ENCODE measurements at regions not wholly inside any gene's neighbourhood (a gene's known extent, or its start where the extent isn't known, plus 50 kb on each side); places are given as distances from the start of the nearest gene placed in this dataset.

DNA sequence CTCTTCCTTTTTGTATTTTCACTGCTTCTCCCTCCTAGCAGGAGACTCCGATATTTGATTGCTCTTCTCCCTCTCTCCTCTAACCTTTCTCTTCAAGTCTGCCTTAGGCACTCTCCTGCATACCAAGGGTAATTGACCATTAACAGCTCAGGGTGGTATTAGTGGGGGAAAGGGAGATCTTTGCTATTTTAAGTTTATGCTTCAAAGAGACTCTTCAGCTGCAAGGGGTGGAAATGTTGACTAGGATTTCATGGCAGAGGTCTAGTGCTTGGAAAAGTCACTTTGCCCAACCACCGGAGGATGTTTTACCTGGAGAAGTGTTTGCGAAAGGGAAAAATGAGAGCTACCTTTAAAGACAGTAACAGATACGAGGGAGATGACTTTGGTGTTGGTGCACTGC is 453.7 kb downstream of the SLC4A3 start:
- in situ Hi-C loops (cut with HindIII; ENCODE audit: low pct_unique_long_range_greater_than_20kb, low sequenced_read_pairs): no loop called here
- DNase-seq (ENCODE audit: low read depth): no peak

DNA sequence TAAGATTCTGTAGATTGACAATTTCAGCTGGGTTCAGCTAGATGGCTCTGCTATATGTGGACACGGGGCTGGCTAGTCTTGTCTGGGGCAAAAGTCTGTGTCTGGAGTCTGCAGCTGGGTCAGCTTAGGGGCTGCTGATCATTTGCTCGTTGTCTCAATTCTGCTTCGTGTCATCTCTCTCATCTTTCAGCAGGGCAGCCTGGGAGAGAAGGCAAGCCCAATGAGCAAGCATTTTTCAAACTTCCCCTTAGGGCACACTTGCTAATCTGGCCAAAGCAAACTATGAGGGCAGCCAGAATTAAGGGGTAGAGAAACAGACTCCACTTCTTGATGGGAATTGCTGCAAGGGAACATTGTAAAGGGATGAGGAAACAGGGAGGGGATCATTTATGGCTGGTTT is 462.6 kb downstream of the SLC4A3 start:
- in situ Hi-C loops (cut with HindIII; ENCODE audit: low pct_unique_long_range_greater_than_20kb, low sequenced_read_pairs): no loop called here
- peak; percentile 18 for DNase-seq (ENCODE audit: low read depth)

DNA sequence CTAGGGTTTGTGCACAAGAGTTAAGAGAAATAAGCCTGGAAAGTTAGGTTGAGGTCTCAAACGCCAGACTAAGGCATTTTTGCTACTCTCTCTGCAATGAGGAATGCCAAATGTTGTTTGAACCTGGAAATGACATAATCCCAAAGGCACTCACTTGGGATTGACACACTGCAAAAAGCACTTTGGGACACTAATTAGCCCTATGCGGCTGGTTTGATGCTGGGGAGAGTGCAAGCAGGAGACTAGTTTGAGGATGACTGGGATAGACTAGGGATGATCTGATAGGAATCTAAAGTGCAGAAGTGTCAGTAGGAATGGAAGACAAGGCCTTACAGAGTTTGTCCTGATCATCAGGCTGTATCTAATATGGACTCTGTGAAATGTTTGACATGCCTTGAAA is 469.0 kb downstream of the SLC4A3 start:
- no peak for DNase-seq (ENCODE audit: low read depth)

DNA sequence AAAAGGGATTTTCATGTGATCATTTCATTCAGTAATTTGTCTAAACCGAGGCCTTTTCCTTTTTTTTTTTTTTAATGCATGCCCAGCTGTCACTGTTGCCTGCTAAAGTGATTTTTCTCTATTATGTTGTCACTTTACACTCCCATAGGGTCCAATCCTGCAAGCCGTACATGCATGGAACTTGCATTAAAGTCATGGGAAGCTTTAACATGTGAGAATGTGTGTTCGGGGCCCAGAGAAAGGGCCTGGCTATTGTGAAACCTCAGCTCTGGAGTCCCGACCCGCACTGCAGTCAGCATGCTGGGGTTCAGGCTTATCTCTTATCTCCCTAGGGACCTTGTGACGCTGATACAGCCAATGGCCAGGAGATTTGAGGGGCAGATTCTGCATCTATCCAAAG is 474.6 kb downstream of the SLC4A3 start:
- in situ Hi-C loops (cut with HindIII; ENCODE audit: low pct_unique_long_range_greater_than_20kb, low sequenced_read_pairs): no loop called here
- DNase-seq (ENCODE audit: low read depth): no peak

More for the DNA sequence above, 469.0 kb downstream of the SLC4A3 start:
- in situ Hi-C loops (cut with HindIII; ENCODE audit: low pct_unique_long_range_greater_than_20kb, low sequenced_read_pairs): no loop called here

DNA sequence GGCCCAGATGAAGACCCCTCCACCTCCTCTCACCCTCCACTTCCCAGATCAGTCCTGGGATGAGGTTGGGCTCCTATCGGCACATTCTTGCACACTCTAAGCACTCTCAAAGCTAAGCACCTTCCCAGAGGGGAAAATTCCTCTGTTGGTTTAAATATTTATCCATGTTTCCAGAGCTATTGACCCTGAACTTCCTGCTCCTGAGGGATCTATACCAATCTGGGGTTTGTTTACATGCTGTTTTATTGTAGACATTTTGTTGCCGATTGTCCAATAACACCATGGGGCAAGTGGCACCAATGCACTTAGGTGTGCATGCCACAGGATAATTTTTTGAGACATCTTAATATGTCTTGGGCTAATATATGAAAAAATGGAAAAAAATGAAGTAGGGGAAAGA is 476.2 kb downstream of the SLC4A3 start:
- in situ Hi-C loops (cut with HindIII; ENCODE audit: low pct_unique_long_range_greater_than_20kb, low sequenced_read_pairs): no loop called here
- no peak for DNase-seq (ENCODE audit: low read depth)

DNA sequence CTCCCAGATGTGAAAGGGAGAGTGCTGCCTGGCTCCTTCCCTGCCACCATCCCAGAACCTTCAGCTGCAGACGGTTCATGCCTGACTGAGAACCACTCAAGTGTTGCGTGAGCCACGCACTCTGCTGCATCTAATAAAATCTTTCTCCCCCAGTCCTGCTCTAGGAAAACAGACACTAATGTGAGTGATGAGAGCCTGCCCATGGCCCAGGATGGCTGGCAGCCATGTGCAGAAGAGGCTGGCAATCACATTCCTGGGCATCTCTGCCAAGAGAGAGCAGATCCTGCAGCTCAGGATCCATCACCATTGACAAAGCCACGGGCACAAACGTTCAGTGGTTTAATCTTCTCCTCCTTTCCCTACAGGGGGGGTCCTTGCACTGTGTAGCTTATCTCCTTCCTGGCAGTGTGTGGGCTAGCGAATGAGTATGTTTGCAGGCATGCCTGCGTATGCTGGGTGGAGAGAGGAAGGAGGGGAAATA is 477.5 kb downstream of the SLC4A3 start:
- in situ Hi-C loops (cut with HindIII; ENCODE audit: low pct_unique_long_range_greater_than_20kb, low sequenced_read_pairs): no loop called here
- peak; percentile 86 for DNase-seq (ENCODE audit: low read depth)

DNA sequence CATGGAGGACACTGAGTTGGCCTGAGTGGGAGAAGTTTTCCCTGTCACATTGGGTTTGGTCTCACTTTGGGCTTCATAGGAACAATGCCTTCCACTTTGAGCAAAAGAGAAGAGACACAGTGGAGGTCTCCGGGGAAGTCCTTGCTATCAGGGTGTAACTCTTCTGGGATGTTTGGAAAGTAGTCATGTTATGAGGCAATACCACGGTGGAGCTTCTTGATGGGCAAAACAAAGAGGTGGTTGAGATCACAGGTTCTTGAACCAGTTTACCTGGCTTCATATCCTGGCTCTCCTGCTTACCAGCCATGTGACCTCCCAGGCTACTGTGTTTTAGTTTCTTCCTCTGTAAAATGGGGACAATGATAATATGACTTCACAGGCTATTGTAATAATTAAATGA is 478.6 kb downstream of the SLC4A3 start:
- DNase-seq (ENCODE audit: low read depth): no peak
- in situ Hi-C loops (cut with HindIII; ENCODE audit: low pct_unique_long_range_greater_than_20kb, low sequenced_read_pairs): no loop called here

DNA sequence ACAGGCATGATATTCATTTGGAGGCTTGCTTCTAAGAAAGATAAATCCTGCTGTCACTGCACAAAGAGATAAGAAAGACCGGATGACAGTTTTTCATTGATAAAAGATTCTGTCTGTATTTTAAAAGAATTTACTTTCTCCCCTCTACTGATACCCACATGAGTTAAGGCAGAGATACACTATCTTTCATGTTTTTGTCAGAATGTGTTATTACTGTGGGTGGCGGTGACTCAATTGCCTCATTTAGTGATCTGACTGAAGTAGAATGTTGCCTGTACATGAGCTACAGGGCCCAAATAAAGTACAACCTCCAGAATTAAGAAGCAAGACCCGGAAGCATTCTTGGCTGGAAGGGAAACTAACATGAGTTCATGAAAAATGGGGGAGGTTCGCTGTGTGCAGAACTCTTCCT is 480.0 kb downstream of the SLC4A3 start:
- no peak for DNase-seq (ENCODE audit: low read depth)
- in situ Hi-C loops (cut with HindIII; ENCODE audit: low pct_unique_long_range_greater_than_20kb, low sequenced_read_pairs): no loop called here

DNA sequence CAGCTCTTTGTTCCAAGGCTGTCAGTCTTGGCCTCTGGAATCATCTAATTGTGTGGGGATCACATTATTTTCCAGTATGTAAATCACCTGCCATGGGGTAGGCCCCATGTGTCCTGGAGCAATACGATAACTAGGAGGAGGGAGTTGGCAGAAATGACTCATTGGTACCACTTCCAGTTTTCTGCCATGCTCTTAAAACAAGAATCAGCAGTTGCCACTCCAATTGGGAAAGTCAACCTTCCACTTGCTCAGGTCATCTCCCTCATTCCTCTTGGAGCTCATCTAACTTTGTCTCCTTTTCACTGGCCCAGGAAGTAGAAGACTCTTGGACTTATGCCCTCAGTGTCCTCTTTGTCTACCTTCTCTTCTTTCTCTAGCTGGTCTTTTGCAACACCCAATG is 487.0 kb downstream of the SLC4A3 start:
- DNase-seq (ENCODE audit: low read depth): no peak
- in situ Hi-C loops (cut with HindIII; ENCODE audit: low pct_unique_long_range_greater_than_20kb, low sequenced_read_pairs): no loop called here

DNA sequence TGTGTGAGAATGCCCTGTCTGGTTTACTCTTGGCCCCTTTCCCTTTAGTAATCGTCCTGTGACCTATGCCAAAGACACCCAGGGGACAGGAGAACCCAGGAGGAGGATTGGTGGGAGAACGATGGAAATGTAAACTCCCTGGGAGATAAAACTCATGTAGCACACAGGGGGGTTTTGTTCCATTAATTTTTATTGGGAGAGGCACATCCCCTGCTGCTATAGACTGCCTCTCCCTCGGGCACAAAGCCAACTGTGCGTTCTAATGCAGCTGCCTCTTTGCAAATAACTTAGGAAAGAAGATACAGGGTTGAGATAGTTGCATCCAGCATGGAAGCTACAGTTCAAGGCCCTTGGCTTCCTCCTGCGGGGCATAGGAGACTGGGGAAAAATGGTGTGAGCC is 489.6 kb downstream of the SLC4A3 start:
- in situ Hi-C loops (cut with HindIII; ENCODE audit: low pct_unique_long_range_greater_than_20kb, low sequenced_read_pairs): no loop called here

DNA sequence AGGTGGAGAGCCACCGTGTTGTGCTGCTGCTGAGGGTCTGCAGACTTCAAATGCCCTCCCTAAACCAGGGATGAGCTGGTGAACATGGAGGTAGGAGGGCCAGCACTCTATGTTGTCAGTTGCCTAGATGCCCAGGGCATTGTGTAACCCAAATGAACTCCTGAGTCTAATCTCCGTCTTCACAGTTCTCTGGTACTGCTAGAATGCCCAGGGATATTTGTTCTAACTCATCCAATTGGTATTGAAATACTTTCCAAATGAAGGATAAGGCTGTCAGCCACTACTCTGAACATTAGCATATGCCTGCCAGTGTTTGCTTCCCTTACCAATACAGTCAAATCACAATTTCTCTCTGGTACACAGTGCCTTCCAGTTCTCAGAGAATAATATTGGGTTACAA is 492.6 kb downstream of the SLC4A3 start:
- in situ Hi-C loops (cut with HindIII; ENCODE audit: low pct_unique_long_range_greater_than_20kb, low sequenced_read_pairs): no loop called here
- no peak for DNase-seq (ENCODE audit: low read depth)

More for the DNA sequence above, 489.6 kb downstream of the SLC4A3 start:
- no peak for DNase-seq (ENCODE audit: low read depth)

DNA sequence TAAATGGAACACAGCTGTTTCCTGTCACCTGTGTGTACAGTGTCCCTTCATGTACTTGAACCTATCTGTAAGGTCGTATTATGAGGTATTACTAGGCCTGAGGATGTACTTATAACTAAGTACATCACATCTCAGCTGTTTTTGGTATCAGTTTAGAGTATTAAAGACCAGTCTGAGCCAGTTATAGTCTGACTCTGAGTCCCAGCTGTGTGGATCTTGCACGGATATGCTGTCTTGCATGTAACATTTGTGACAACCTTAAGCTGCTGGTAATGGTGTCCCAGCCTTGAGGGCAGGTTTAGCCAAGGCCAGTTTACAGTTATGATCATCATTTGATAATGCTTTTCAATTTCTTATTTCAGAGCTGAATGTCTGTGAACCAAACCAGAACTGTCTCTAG is 496.3 kb downstream of the SLC4A3 start:
- no peak for DNase-seq (ENCODE audit: low read depth)
- in situ Hi-C loops (cut with HindIII; ENCODE audit: low pct_unique_long_range_greater_than_20kb, low sequenced_read_pairs): no loop called here

DNA sequence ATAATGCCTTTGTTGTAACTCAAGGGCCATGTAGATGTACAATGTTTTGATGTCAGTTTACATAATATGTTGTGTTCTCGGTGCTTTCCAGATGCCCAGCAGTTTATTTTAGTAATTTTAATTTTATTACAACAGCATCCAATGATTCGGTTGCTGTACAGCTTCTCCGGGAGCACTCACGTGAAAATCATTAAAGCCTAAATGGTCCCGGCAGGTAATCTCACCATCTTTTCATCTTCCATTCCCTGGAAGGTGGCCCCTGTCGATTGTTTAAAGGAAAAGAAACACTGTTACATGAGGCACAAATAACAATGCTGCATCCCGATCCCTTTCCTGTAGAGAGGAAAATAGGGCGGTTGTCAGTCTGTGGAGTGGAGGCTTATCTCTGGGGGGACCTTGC is 498.1 kb downstream of the SLC4A3 start:
- no peak for DNase-seq (ENCODE audit: low read depth)
- in situ Hi-C loops (cut with HindIII; ENCODE audit: low pct_unique_long_range_greater_than_20kb, low sequenced_read_pairs): no loop called here

DNA sequence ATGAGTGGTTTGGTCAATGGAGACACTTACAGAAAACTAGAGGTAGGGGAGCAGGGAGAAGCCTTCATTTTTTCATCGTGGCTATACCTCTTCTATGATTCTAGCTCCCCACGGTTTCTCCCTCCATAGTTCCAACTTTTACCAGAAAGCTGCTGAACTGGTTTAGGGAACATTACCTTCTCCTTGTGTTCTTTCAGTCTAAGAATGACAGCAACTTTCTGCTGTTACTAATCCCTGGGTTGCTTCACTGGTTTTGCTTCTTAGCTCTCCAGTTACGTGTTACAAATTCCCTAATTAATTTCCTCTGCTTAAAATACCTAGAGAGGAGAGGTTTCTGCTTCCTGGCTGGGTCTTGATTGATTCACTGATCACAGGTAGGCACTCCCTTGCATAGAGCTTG is 499.9 kb downstream of the SLC4A3 start:
- in situ Hi-C loops (cut with HindIII; ENCODE audit: low pct_unique_long_range_greater_than_20kb, low sequenced_read_pairs): no loop called here
- DNase-seq (ENCODE audit: low read depth): no peak

DNA sequence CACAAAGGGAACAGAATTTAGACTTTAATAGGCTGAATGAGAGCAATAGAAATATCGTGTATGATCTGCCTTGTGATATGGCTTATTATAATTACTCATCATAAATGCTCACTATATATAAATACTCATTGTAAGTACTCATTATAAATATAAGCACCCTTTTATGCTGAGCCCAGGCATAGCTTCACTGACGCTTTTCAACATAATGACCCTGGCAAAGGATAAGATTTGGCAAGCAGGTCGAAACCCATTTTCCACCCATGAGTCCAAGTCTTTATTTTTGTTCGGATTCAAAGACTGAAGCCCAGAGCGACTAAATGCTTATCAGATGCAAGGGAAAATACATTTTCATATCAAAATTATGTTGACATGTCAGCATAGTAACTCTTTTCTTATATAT is 500.4 kb downstream of the SLC4A3 start:
- no peak for DNase-seq (ENCODE audit: low read depth)

DNA sequence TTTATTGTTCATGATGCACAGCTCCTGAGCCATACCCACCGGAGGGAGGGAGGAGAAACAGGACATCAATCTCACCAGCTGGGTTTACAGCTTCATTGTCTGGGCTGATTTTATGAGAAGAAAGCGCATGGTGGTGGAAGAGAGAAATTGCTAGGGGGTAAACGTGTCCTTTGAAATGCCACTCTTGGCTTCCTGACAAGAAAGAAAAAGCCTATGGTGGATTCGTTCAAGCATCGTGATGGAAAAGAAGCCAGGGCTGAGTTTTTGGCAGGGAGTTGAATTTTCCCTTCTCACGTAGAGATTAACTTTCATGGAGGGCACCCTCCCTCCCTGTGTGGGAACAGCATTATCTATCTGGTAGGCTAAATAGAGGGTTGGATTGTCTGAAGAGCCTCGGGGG is 502.0 kb downstream of the SLC4A3 start:
- no peak for DNase-seq (ENCODE audit: low read depth)
- in situ Hi-C loops (cut with HindIII; ENCODE audit: low pct_unique_long_range_greater_than_20kb, low sequenced_read_pairs): no loop called here

More for the DNA sequence above, 500.4 kb downstream of the SLC4A3 start:
- in situ Hi-C loops (cut with HindIII; ENCODE audit: low pct_unique_long_range_greater_than_20kb, low sequenced_read_pairs): no loop called here

DNA sequence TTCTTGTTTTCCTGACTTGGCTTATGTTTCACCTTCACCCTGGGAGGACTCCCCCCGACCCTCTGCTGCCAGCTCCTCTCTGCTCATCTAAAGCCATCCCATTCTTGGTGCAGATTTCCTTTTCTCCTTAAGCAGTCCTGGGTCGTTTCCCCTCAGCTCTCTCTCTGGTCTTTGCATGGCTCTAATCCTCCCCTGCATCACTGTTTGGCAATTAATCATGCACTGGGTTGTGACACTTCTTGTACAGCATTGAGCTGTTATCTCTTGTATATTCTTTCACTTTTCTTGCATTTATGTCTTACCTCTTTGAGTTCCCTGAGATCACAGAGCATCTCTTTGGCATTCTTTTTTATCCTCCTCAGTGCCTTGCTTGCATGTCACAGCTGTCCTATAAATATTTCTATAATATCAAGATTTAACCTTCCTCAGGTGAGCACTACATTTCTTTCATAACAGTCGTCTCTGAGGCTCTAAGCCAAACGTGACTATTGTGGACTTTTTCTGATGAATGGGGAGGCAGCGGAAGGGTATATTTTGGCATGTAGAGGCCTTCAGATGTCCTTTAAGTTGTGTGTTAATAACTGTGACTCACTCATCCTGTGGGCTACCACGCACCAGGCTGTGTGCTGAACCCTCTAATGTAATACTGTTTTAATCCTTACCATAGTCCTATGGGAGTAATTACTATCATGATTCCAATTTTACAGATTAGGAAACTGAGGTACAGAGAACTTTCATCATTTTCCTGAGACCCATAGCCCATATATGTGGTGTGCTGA is 507.5 kb downstream of the SLC4A3 start:
- in situ Hi-C loops (cut with HindIII; ENCODE audit: low pct_unique_long_range_greater_than_20kb, low sequenced_read_pairs): no loop called here
- no peak for DNase-seq (ENCODE audit: low read depth)

DNA sequence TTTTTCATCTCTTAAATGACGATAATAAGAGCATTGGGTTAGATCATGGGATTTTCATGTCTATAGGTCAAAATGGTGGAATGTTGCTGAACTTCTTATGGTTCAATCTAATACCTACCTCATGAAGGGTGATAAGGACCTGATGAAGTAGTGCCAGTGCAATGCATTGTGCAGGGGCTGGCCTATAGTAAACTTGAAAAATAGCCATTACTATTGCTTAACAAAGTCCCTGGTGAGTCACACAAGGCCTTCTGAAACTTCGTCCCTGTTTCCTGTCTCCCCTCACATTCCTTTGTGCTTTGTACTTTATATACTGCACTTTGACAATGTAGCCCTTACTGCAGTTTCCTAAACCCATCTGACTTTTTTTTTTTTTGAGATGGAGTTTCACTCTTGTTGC is 515.9 kb downstream of the SLC4A3 start:
- in situ Hi-C loops (cut with HindIII; ENCODE audit: low pct_unique_long_range_greater_than_20kb, low sequenced_read_pairs): no loop called here
- DNase-seq (ENCODE audit: low read depth): no peak

DNA sequence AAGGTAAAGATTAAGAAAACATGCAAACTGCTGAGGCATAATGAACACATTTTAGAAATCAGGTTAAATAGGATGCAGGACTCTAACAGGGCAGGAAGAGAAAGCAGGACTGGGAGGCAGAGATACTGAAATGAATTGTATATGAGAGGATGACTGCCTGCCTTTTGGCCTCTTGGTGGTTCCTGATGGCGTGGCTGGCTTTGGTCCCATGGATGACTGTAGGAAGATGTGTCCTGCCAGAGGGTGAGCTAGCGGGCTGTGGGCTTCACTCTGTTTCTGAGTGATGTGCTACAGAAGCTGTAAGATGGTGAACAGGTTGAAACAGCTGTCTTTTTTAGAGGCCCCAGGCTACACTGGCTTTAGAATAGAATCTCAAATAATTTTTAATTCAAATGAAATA is 517.0 kb downstream of the SLC4A3 start:
- in situ Hi-C loops (cut with HindIII; ENCODE audit: low pct_unique_long_range_greater_than_20kb, low sequenced_read_pairs): no loop called here
- DNase-seq (ENCODE audit: low read depth): no peak
